Left lung (tissue), 4 donors: ENCODE measurements at regions not wholly inside any gene's neighbourhood (a gene's known extent, or its start where the extent isn't known, plus 50 kb on each side); places are given as distances from the start of the nearest gene placed in this dataset.
A peak's percentile ranks its signal among the peaks of the same experiment; 100 is the strongest.

Source experiments
- ATAC-seq: fragments of 200-7000 bp; cut with Tn5 transposase; one replicate; pipeline ENCODE4 v1.9.1; 2020; ENCODE audit warnings: moderate library complexity
- DNase-seq, 4 donors: peaks; one replicate each; pipeline ENCODE4 v3.0.0-alpha.2; 2013 to 2020
- H3K27ac ChIP-seq, 2 donors: fragments of 200-600 bp; sonication (generic) in 1 of 2; one replicate each; pipeline versions ENCODE4 v1.5.0 to v1.8.0; 2020 to 2021
- H3K27me3 ChIP-seq, 2 donors: fragments of 200-600 bp; sonication (generic) in 1 of 2; one replicate each; pipeline versions ENCODE4 v1.5.0 to v1.8.0; 2020 to 2021
- H3K36me3 ChIP-seq, 2 donors: fragments of 200-600 bp; sonication (generic) in 1 of 2; one replicate each; pipeline versions ENCODE4 v1.5.0 to v1.8.0; 2020 to 2021
- H3K4me1 ChIP-seq, 2 donors: fragments of 200-600 bp; one replicate each; pipeline ENCODE4 v1.8.0; 2021
- H3K4me3 ChIP-seq, 2 donors: fragments of 200-600 bp; sonication (generic) in 1 of 2; one replicate each; pipeline versions ENCODE4 v1.5.0 to v1.8.0; 2020 to 2021; ENCODE audit warnings: mild to moderate bottlenecking in 1 of 2
- H3K9me3 ChIP-seq, 2 donors: fragments of 200-600 bp; sonication (generic) in 1 of 2; one replicate each; pipeline versions ENCODE4 v1.5.0 to v1.8.0; 2020 to 2021
- CTCF ChIP-seq, 2 donors: fragments of 200-600 bp; sonication (generic) in 1 of 2; IDR thresholded peaks; one replicate each; pipeline versions ENCODE4 v1.5.0 to v1.8.0; 2021; ENCODE audit warnings: antibody characterized with exemption in 2 of 2
- intact Hi-C, 2 donors: fragments of 100-400 bp; cut with DNase I; formaldehyde crosslinking; loops; one replicate each; pipeline versions ENCODE4 v1.11.2 to v1.14.2; 2022
- donor health status: DM: no; HTN: yes; CAD: no.
- donor health status: DM: no; HTN: no; CAD: no.

GRCh38 chr13:109387471-109387870, 398.9 kb downstream of the IRS2 start:
- H3K9me3 ChIP-seq: no peaks in the 10 kb centered on the region
- peaks cover 0 to 36% of the 10 kb centered on the region in 2 donors for H3K4me1 ChIP-seq
- no peak overlapping the region for H3K4me3 ChIP-seq
- TF ChIP-seq CTCF (IDR thresholded peaks at IDR 0.05): no peak
- H3K36me3 ChIP-seq: no peaks in the 10 kb centered on the region
- no peaks in the 10 kb centered on the region for H3K27me3 ChIP-seq
- H3K27ac ChIP-seq: peak overlapping the region in 1 of 2 donors; percentile 39
- peak; percentile 24 for ATAC-seq
- peak in 1 of 4 donors; percentile 76 for DNase-seq
- intact Hi-C loops: no loop called here

GRCh38 chr13:109385242-109385560, 401.2 kb downstream of the IRS2 start:
- H3K4me1 ChIP-seq: peaks cover 0 to 36% of the 10 kb centered on the region in 2 donors
- intact Hi-C loops: no loop called here
- DNase-seq: no peak
- H3K4me3 ChIP-seq: no peak overlapping the region
- no peaks in the 10 kb centered on the region for H3K27me3 ChIP-seq
- H3K27ac ChIP-seq: no peak overlapping the region
- H3K9me3 ChIP-seq: no peaks in the 10 kb centered on the region
- no peaks in the 10 kb centered on the region for H3K36me3 ChIP-seq
- no peak for ATAC-seq
- no peak for TF ChIP-seq CTCF (IDR thresholded peaks at IDR 0.05)

- Histone ChIP-seq H3K27ac (no peak overlapping the region), H3K4me3 (no peak overlapping the region), H3K9me3 (no peaks in the 10 kb centered on the region), H3K4me1 (peaks cover 0 to 35% of the 10 kb centered on the region in 2 donors), H3K36me3 (no peaks in the 10 kb centered on the region), H3K27me3 (no peaks in the 10 kb centered on the region)
- no peak for TF ChIP-seq CTCF (IDR thresholded peaks at IDR 0.05)
- ATAC-seq: no peak
- intact Hi-C loops: no loop called here
- no peak for DNase-seq
These were observed 401.7 kb downstream of the IRS2 start for GRCh38 chr13:109384491-109385241.

- peaks cover 0 to 25% of the 10 kb centered on the region in 2 donors for H3K4me1 ChIP-seq
- DNase-seq: no peak
- H3K4me3 ChIP-seq: no peak overlapping the region
- no peaks in the 10 kb centered on the region for H3K9me3 ChIP-seq
- H3K27me3 ChIP-seq: no peaks in the 10 kb centered on the region
- no peak for ATAC-seq
- H3K36me3 ChIP-seq: no peaks in the 10 kb centered on the region
- intact Hi-C loops: no loop called here
- TF ChIP-seq CTCF (IDR thresholded peaks at IDR 0.05): no peak
- no peak overlapping the region for H3K27ac ChIP-seq
These were observed 402.7 kb downstream of the IRS2 start for GRCh38 chr13:109383683-109384082.

- no peak overlapping the region for H3K4me3 ChIP-seq
- intact Hi-C loops: no loop called here
- TF ChIP-seq CTCF (IDR thresholded peaks at IDR 0.05): no peak
- DNase-seq (no peak), ATAC-seq (no peak)
- no peak overlapping the region for H3K27ac ChIP-seq
- no peaks in the 10 kb centered on the region for H3K36me3 ChIP-seq
- H3K4me1 ChIP-seq: peaks cover 0 to 18% of the 10 kb centered on the region in 2 donors
- H3K27me3 ChIP-seq: no peaks in the 10 kb centered on the region
- H3K9me3 ChIP-seq: no peaks in the 10 kb centered on the region
These were observed 404.7 kb downstream of the IRS2 start for GRCh38 chr13:109381546-109382180.
